HG02588 (cell line): ENCODE measurements at regions not wholly inside any gene's neighbourhood (a gene's known extent, or its start where the extent isn't known, plus 50 kb on each side); places are given as distances from the start of the nearest gene placed in this dataset.

Source experiments
- ATAC-seq: cut with Tn5 transposase; IDR thresholded peaks from one replicate; pipeline ENCODE4 v1.9.1; 2021; ENCODE audit warnings: mild to moderate bottlenecking, moderate library complexity; ENCODE audit not compliant: unreplicated experiment

DNA sequence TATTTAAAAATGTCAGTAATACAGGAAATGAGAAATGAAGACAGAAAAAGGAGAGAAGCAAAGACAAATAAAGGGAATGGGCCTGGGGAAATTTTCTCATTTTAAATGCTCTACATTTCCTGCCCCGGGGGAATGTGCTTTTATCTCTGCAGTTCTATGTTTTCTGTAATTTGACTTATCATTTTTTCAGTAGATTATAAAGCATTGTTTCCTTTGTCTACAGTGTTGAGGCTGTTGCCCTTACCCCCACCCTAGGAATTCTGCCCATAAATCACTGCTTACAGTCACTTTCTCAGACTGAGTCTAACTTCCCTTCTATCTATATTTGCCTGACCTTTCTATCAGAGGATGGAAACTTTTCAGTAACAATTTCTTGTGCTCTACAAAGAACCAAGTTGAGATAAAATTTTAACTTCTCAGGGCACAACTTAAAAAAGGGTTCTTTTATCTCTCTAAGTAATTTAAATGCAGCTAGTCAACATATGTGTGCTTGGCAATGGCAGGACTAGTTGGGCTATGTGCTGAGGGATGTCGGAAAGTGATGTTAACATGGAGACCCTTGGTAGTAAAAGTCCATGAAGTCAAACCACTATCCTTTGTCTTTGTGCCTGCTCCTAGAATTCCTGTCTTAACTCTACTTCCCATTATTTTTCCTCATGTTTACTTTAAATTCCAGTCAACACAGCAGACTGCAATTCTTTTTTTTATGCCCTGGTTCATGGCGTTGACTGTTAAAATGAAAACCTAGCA is 146.5 kb upstream of the MMADHC start:
- no peak for ATAC-seq

DNA sequence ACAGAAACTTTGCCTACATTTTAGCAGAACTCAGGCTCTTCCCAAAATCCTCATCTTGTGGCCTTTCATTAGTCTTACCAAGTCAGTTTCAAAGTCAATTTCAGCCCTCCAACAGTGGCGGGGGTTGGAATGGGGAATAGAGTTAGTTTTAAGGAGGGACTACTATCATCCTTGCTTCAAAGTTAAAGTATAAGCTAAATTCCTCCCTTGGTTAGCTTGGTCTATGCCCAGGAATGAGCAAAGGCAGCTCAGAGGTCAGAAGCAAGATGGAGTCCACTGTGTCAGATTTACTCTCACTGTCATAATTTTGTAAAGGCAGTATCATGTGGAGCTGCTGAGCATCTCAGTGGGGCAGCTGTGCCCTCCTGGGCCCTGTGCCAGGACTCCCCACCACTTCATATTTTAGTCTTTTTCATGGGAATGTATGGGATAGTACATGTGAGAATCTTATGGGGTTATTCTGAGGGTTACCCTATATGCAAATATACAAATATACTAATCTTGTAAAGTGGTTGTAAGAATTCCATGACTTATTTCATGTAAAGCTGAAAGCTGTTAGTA is 145.2 kb upstream of the MMADHC start:
- ATAC-seq: no peak

DNA sequence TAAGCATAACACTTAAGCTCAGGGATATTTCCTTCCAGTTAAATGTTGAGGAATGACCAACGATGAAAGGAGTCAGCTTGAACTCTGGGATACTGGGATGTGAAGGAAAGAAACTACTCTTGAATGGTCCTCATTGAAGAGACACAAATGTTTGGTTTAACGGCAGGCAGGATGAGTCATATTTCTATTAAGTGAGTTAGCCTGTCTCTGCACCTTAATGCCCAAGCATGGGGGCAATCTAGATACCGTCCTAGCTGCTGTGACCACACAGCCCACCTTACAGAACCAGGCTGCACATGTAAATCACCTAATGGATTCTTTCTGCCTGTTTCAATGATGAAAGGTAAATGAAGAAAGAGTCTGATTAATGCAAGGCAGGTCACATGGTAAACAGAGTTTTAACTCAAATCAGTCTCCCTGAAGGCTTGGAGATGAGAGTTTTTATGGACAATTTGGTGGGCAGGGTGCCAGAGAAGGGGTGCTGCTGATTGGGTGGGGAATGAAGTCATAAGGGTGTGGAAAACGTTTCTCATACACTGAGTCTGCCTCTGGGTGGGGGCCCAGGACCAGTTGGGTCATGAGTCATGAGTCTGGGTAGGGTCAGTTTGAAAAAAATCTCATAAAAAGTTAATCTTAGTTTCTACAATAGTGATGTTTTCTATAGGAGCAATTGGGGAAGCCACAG is 144.6 kb upstream of the MMADHC start:
- no peak for ATAC-seq

DNA sequence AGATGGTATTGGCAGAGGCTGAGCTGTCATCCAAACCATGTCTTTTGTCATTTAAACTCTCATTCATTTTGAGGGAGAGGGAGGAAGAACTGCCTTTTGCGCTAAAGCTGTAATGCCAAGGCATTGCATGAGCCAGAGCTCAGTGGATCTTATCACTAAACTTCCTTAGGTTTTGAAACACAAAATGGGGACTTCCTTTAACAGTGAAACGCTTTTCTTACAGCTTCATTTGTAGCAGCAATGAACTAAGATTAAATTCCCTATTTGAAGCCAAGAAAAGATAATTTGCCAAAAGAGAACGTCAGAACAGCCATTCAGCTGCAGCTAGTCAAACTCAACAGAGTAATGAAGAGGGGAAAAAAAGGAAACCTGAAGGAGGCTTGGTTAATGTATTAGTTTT is 143.5 kb upstream of the MMADHC start:
- no peak for ATAC-seq

DNA sequence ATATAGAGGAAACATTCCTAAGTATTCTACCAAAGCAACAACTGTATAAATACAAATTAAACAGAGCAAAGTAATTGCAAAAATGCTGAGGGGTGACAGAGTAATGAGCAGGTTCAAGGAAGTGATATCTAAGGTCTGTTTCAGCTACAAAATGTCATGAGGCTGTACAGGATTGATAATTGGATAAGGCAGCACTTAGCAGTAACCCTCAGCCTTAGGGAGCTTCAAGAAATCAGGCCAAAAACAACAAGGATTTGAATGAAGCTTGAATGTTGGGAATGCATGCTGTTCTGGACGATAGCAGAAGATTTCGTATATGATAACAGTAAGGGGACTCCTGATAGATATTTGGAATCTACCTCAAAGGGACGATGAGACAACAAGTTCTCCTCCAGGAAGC is 142.0 kb upstream of the MMADHC start:
- no peak for ATAC-seq

DNA sequence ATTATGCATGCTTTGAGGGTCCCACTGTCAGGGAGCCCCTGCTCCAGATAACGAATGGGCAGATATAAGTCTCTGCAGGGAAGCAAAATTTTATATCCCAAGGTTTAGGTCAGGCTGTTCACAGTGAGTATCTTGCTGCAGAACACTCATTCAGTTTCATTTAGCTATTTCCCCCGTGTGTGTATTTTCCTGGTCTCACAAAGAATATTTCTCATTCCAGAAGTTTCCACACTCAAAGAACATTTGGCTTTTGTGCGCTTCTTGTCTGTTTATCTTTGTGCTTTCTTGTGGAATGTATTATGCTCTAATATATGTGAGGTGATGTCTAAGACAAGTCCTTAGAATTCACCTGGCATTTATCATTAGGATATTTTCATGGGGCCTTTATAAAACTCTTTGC is 140.4 kb upstream of the MMADHC start:
- no peak for ATAC-seq

DNA sequence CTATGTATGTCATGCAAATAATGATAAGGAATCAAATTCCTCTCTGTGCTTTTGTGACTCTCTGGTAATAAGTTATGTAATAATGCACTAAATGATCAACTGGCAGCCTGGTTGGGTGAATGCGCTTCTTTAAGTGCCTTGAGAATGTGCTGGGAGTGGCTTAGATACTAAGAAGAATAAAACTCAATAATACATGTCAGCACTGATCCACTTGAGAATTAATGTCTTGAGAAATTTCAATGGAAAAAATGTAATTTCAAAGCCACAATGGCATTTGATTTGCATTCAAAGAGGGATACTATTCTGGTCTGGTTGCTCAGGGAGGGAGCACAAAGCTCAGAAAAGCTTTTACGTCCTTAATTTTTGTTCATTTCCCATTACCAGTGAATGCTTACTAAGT is 137.7 kb upstream of the MMADHC start:
- ATAC-seq: no peak

DNA sequence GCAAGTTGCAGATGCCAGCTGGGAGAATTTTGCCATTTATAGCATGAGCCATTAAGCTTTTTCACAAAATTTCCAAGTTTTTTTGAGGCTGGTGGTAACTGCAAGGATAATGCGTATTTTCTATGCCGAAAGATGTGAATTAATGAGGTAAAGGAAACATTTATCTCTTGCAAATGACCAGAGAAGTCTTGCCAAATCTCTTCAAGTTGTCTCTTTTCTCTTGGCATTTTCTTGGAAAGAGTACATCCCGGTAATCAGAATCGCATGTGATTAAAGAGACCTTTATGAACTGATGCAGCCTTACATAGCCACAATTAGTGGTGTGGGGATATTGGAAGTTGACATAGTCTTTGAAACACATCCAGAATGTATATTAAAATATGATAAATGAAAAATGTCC is 136.5 kb upstream of the MMADHC start:
- no peak for ATAC-seq

DNA sequence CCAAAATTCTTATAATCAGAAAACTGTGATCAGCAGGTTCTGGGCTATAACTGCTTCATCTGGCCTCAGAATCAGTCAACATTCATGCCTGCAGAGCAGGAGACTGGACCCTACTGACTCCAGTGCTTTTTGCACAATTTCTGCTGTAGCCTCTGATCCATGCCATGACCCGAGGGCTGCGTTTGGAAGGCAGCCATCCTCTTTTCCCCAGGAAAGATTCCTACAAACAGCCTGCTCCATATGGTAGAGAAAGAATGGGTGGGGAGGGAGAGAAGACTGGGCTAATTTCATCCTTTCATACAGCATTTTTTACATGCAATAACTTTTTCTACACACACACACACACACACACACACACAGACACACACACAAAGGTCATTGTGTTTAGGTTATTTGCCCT is 133.0 kb upstream of the MMADHC start:
- no peak for ATAC-seq

DNA sequence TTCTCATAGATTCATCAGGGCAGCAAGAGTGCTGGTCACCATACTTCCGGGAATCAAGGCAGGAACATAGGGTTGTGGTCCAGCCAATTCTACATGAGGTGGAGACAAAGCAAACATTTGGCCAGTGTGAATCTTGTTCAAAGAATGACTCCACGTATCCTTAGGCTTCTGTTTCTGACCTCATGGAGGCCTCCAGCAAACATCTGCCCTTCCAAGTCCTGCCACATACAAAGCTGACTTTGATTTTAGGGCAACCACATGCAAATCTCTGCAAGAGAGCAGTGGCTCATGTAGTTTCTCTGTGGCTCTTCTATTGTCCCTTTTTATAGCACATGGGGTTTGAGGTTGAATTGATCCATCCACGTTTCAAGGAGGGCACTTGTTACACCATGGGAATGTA is 132.1 kb upstream of the MMADHC start:
- no peak for ATAC-seq

DNA sequence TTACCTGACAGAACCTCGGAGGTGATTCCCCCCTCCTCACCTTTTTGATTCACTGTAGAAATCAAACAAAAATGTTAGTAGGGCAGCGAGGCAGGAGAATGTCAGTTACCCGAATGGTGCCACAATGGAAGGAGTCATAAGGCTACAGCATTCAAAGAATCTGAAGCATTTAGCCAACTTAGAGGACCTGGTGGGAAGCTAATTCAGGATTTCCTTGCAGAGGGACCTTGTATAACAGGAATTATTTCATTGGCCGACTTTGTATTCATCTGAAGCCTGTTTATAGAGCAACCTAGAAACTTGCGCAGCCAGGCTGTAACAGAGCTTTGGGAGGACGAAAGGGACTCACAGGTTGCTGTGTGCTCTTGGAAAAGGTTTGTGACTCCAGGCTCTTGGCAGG is 129.1 kb upstream of the MMADHC start:
- ATAC-seq: no peak

DNA sequence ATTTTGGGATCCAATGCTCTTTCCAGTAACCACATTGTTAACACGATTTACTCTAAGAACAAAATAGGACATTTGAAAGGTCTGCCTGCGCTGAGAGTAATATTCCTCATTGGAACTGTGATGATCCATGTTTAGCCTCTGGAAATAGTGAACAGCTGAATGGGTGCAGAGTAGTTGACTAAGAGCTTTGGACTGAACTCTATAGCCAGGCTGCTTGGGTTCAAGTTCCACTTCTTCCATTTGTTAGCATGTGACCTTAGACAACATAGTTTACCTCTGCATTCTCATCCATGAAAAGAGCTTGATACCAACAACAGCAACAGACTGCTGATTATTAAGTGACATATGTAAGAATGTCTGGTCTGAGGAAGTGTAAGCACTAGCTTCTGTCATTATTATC is 128.3 kb upstream of the MMADHC start:
- ATAC-seq: no peak

DNA sequence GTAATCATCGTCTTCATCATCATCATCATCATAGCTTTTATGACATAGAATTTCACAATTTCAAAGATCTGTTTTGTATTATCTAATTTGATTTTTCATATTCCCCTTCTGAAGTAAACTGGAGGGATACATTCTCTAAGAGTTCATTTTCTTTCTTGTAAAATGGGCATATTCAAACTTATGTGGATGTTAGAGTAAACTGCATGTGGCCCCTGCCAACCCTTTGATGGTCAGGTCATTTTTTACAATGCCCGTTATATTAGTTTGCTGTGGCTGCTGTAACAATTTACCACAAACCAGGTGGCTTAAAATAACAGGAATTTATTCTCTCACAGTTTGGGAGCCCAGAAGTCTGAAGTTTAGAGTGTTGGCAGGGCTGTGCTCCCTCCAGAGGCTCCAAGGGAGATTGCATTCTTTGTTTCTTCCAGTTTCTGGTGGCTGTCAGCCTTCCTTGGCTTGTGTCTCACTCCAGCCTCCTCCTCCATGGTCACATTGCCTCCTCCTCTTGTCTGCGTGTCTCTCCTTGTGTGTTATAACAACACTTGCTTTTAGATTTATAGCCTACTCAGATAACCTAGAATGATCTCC is 127.5 kb upstream of the MMADHC start:
- ATAC-seq: no peak

DNA sequence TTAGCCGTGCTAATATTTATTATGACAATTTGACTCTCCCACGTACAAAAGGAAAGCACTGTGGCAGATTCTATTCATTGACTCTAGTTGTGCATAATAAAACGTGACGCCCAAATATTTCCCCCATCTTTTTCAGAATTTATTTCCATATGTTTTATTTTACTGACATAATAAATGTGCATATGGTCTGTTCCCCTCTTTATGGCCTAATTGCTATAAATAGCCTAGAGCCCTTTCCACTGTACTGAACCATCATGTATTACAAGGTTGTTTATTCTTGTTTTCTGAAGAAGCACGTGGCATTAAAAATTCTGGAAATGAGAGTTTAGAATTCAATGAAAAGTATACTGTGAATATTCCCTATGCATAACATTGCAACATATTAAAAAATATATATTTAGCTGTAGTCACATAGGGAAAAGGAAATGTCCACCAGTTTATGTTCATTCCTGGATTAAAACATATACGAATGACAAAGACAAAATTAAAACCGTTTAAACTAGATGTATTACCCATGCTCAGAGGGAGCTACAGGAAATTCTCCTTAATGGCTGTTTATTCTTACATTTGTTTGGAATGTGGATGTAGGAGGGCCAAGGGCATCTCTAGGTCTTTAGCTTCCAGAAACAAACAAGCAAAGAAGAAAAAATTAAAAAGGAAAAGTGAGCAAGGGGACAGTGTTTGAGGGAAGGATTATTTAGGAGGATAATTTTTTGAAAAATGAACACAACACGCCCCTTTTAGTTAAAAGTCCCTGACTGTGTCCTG is 122.1 kb upstream of the MMADHC start:
- no peak for ATAC-seq

DNA sequence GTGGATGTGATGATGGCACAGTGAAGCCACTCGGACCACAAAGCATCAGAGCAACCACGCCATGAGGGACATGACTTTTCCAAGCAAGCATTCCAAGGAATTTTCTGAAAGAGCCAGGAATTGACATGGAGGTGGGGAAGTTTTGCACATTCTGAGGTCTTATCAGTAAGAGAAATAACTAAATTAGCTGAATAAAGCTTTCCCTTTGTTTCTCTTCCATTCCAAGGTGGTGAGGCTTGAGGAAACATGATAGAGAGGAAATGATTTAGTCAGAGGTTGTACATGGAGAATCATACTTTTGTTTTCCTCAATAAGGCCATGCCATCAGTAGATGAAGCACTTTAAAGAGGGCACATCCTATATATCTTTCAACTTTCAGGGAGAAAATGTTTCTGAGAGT is 115.7 kb upstream of the MMADHC start:
- ATAC-seq: no peak

DNA sequence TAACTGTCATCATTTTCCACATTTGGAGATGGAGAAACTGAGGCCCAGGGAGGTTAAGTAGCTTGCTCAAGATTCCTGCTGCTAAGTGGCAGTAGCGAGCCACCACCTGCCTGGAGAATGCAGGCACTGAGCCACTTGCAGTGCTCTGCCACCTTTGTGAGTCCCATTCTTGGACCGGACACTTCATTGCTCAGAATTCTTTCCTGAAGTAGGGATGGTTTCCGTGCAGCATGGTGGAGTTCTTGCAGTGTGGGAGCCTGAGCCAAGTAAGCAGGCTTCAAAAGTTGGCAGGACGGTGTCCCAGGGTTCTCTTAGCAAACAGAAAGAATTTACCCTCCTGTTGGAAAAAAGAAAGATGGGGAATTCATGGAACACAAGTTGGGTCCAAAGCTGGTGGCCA is 115.0 kb upstream of the MMADHC start:
- ATAC-seq: no peak

DNA sequence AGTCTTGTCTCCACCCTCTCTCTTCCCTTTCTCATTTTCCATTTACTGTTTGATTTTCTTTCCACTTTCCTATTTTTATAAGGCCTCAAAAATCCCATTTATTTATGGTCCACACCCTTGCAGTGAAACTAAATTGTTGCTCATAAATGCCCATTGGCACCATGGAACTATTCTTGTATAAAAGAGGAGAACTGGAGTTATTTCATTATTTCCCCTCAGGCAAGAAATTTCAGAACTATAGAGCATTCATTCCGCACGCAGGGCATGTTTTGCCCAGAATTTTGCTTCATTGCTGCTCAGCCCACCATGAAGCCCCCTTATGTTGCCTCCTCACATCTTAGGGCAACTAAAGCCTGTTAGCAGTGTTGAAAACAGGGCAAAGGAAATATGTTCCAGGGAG is 113.7 kb upstream of the MMADHC start:
- ATAC-seq: no peak

DNA sequence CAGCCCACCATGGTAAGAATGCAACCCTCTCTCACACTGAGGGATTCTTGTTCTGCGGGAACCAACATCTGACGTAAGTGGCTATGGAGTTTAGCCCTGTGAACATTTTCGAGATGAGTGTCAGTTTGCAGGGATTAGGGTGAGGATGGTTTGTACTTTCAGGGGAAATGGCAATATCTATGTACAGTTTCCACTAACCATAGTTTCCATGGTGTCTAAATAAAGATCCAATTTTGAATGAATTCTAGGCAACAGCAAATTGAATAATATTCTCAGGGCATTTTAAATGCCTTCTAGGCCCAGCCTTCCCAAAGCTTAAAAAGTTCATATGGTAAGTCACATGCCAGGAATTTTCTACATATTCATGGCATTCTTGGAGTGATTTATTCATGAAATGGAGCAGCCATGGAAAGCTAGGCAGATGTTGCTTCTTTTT is 105.4 kb upstream of the MMADHC start:
- no peak for ATAC-seq

DNA sequence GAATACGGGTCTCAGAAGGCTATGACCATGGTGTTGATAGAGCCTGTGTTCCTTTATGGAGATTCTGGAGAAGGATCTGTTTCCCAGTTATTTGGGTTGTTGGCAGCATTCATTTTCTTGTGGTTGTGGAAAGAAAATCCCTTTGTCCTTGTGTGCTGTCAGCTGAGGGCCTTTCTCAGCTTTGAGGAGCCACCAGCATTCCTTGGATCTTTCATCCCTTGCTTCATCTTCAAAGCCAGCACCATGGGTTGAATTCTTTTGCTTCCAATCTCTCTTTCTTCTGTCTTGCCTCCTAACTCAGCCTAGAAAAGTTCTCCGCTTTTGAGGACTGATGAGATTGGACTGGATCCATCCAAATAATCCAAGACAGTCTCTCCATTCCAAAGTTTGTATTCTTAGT is 103.2 kb upstream of the MMADHC start:
- ATAC-seq: no peak

DNA sequence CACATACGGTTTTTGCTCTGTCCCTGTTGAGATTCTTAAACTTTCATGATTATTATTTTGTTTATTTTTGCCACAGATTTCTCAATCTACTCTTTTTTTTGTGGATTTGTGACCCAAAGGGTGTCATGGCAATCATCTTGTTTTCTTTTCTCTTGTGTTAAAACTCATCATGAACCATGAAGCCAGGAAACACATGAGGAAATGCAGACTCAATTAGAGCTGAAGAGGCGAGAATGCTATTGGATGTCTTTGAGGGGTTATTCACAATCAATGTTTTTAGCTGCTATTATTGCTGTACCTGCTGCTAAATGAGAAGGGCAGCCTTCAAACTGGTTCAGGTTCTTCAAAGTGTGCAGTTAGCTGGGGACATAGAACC is 99.5 kb upstream of the MMADHC start:
- ATAC-seq: no peak
